Brain microvascular endothelial cell (primary cell): ENCODE measurements at regions not wholly inside any gene's neighbourhood (a gene's known extent, or its start where the extent isn't known, plus 50 kb on each side); places are given as distances from the start of the nearest gene placed in this dataset.

Source experiments
- DNase-seq: peaks from one replicate; pipeline ENCODE4 v3.0.0-alpha.2; 2020
- H3K27ac ChIP-seq: fragments of 250-450 bp; sonication (Bioruptor Pico); 2 replicates; pipeline ENCODE4 v1.5.1; 2020; ENCODE audit warnings: mild to moderate bottlenecking, moderate library complexity
- H3K27me3 ChIP-seq: fragments of 250-450 bp; sonication (Bioruptor Pico); replicated peaks from 2 replicates; pipeline ENCODE4 v1.5.1; 2020; ENCODE audit warnings: mild to moderate bottlenecking
- H3K36me3 ChIP-seq: fragments of 250-450 bp; sonication (Bioruptor Pico); replicated peaks from 2 replicates; pipeline ENCODE4 v1.5.1; 2020; ENCODE audit warnings: mild to moderate bottlenecking
- H3K4me3 ChIP-seq: 2 replicates; pipeline ENCODE4 v1.5.1; 2011; ENCODE audit warnings: low read depth, mild to moderate bottlenecking, control low read depth, low read length, moderate library complexity
- in situ Hi-C: cut with HindIII; loops from 2 replicates; pipeline ENCODE4 v1.10.0; 2017; ENCODE audit warnings: low sequenced_read_pairs, low pct_ligation_motif_present
- TF ChIP-seq, protein P1 (sequence below): IDR thresholded peaks from 2 replicates; pipeline ENCODE4 v1.5.1; 2011; ENCODE audit warnings: low read depth, mild to moderate bottlenecking, moderate library complexity, low read length, control low read depth, inconsistent platforms; ENCODE audit errors: missing control alignments

DNA sequence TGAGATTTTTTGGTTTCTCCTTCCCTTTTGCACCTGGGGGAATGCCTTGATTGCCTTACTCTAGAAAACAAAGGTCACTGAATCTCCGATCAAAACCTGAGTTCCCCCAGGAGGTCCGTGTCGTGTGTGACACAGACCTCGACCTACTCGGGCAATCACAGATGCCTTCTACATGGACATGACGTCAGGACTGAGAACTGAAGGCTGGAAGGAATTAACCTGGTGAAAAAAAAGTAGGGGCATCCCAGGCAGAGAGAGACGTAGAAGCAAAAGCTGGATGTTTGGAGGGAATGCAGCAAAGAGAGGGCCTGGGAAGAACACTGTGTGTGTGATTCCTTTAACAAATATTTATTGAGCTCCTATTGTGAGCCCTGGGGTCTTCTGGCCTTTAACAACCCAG, 178.0 kb downstream of the PRDM2 start:
- DNase-seq, result no peak
- H3K4me3 ChIP-seq, result no peak overlapping the region
- H3K27ac ChIP-seq, result no peak overlapping the region
- H3K27me3 ChIP-seq, result no peaks in the 10 kb centered on the region
- no peaks in the 10 kb centered on the region for H3K36me3 ChIP-seq
- in situ Hi-C loops, result no loop called here
- TF ChIP-seq, protein P1, sequence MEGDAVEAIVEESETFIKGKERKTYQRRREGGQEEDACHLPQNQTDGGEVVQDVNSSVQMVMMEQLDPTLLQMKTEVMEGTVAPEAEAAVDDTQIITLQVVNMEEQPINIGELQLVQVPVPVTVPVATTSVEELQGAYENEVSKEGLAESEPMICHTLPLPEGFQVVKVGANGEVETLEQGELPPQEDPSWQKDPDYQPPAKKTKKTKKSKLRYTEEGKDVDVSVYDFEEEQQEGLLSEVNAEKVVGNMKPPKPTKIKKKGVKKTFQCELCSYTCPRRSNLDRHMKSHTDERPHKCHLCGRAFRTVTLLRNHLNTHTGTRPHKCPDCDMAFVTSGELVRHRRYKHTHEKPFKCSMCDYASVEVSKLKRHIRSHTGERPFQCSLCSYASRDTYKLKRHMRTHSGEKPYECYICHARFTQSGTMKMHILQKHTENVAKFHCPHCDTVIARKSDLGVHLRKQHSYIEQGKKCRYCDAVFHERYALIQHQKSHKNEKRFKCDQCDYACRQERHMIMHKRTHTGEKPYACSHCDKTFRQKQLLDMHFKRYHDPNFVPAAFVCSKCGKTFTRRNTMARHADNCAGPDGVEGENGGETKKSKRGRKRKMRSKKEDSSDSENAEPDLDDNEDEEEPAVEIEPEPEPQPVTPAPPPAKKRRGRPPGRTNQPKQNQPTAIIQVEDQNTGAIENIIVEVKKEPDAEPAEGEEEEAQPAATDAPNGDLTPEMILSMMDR, result no peak

DNA sequence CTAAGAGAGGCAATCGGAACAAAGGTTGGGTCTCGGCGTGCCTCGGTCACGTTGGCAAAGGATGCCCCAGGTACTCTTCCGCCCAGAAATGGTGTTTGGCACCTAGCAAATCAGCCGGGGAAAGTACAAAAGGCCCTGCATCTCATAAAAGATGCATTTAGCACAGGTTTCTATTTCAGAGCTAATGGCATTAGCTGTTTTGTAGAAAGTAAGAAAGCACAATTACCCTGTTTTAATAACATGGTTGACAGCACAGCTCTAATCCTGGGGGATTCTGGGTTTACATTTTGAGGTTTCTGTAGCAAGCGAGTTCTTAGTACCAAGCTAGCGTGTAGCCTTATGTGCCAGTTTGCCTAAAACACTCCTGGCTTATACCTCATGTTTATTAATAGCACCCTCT, 178.5 kb downstream of the PRDM2 start:
- in situ Hi-C loops, result no loop called here
- Histone ChIP-seq H3K4me3 (no peak overlapping the region), H3K27me3 (no peaks in the 10 kb centered on the region), H3K36me3 (no peaks in the 10 kb centered on the region), H3K27ac (no peak overlapping the region)
- TF ChIP-seq, protein P1, result no peak
- no peak for DNase-seq

DNA sequence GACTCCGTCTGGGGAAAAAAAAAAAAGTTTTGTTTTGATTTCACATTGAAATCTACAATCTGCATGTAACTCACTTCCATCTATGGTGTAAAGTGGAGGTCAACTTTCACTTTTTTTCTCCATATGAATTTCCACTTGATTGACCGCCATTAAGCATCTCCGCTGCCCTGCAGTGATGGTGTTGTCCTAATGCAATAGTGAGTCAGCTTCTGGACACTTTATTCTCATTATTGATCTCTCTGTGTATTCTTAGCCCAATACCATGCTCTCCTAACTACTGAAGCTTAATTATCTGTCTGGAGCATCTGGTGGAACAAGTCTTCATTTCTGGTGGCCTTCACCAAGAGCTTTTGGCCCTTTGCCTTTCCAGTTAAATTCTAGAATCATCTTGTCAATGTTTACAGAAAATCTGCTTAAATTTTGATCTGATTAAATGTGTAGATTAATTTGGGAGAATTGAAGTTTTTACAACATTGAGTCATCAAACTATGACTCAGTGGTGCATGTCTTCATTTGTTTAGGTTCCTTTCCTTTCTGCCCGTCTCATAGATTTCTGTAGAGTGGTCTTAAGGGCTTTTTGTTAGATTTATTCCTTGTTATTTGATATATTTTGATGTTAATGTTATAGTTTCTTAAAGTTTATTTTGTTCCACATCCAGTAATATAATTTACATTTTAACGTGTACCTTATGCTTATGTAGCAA, 181.5 kb downstream of the PRDM2 start:
- in situ Hi-C loops, result no loop called here
- H3K36me3 ChIP-seq, result no peaks in the 10 kb centered on the region
- no peaks in the 10 kb centered on the region for H3K27me3 ChIP-seq
- TF ChIP-seq, protein P1, result no peak
- no peak overlapping the region for H3K4me3 ChIP-seq
- no peak overlapping the region for H3K27ac ChIP-seq
- no peak for DNase-seq

DNA sequence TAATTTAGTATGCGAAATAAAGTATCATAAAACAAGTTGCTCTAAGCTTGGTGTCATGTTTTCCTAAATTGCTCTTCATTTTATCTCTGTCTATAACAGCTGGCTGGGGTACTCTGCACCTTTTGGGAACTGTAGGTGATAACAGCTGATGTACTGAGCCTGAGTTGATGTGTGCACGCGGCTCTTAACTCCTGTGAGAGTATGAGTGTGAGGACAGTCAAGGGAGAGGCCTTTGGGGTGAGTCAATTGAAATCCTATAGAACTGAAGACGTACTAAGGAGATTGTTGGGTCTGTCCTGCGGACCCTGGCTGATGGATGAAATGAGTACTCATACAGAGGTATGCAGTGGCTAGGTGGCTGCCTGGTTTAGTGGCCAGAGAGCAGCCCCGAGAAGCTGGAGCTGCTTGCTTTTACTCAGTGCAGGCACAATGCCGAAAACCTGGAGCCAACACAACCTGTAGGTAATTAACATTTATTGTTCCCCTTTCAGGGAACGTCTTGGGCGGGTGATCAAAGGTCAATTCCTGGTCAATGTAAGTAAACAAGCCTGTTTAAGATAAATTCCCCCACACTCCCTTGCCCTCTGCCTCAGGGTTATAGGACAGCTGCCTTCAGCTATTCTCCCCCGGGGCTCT, 188.5 kb downstream of the PRDM2 start:
- Histone ChIP-seq H3K4me3 (no peak overlapping the region), H3K27ac (no peak overlapping the region), H3K27me3 (peaks cover 14% of the 10 kb centered on the region), H3K36me3 (no peaks in the 10 kb centered on the region)
- TF ChIP-seq, protein P1, result no peak
- in situ Hi-C loops, result no loop called here
- no peak for DNase-seq

DNA sequence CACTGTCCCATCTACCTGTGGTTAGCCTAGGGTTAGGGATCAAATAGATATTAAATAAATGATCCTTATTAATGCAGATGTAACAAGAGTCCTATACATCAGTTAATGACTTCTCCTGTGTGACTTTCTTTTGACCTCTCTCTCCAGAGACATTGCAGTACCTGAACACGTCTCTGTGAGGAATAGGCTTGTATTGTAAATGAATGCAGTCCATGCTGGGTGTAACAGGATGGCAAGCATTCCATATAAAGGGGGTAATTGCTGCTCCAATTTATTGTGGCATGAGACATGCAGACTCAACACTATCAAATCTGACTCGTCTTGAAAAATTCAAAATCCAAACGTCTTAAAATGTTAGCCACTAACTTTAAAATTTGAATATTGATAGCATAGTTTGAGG, 189.5 kb downstream of the PRDM2 start:
- Histone ChIP-seq H3K36me3 (no peaks in the 10 kb centered on the region), H3K27ac (no peak overlapping the region), H3K4me3 (no peak overlapping the region), H3K27me3 (peaks cover 14% of the 10 kb centered on the region)
- TF ChIP-seq, protein P1, result no peak
- no peak for DNase-seq
- in situ Hi-C loops, result no loop called here

DNA sequence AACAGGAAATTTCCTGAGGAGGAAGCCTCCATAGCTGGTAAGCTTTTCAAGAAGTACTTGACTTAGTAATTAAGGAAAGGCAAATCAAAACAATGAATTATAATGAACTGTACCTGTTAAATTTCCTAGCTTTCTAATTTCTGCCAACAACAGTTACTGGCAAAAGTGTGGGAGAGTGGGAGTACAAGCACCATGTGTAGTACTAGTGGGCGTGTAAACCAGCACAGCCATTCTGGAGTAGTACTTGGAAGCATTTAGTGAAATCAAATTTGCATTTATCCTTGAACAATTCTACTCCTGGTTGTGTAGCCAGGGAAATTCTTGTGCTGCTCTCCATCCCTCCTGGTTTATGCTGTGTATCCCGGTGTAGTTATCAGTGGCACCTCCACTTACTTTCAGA, 190.8 kb downstream of the PRDM2 start:
- DNase-seq, result no peak
- Histone ChIP-seq H3K36me3 (no peaks in the 10 kb centered on the region), H3K27ac (no peak overlapping the region), H3K27me3 (peaks cover 14% of the 10 kb centered on the region), H3K4me3 (no peak overlapping the region)
- in situ Hi-C loops, result no loop called here
- TF ChIP-seq, protein P1, result no peak
